Lower lobe of right lung (tissue), 2 donors: ENCODE measurements at regions not wholly inside any gene's neighbourhood (a gene's known extent, or its start where the extent isn't known, plus 50 kb on each side); places are given as distances from the start of the nearest gene placed in this dataset.

ENCODE experiments used
- ATAC-seq, 2 donors: fragments of 200-7000 bp; cut with Tn5 transposase; one replicate each; pipeline ENCODE4 v1.9.1; 2020 to 2022; ENCODE audit warnings: mild to moderate bottlenecking in 2 of 2, moderate library complexity in 2 of 2
- DNase-seq: peaks from one replicate; pipeline ENCODE4 v3.0.0-alpha.2; 2020
- H3K27ac ChIP-seq: fragments of 200-600 bp; one replicate; pipeline ENCODE4 v1.8.0; 2022
- H3K27me3 ChIP-seq: fragments of 200-600 bp; one replicate; pipeline ENCODE4 v1.8.0; 2022; ENCODE audit warnings: low read depth
- H3K36me3 ChIP-seq: fragments of 200-600 bp; one replicate; pipeline ENCODE4 v1.8.0; 2022; ENCODE audit warnings: mild to moderate bottlenecking
- H3K4me1 ChIP-seq: fragments of 200-600 bp; one replicate; pipeline ENCODE4 v1.8.0; 2022
- H3K4me3 ChIP-seq: fragments of 200-600 bp; one replicate; pipeline ENCODE4 v1.8.0; 2022; ENCODE audit warnings: mild to moderate bottlenecking
- H3K9me3 ChIP-seq: fragments of 200-600 bp; one replicate; pipeline ENCODE4 v1.8.0; 2022
- intact Hi-C: fragments of 100-400 bp; cut with DNase I; formaldehyde crosslinking; loops from one replicate; pipeline ENCODE4 v1.11.0; 2022
- TF ChIP-seq, protein P1 (sequence below): fragments of 200-600 bp; IDR thresholded peaks from one replicate; pipeline ENCODE4 v1.8.0; 2022; ENCODE audit warnings: antibody characterized with exemption, mild to moderate bottlenecking
- donor health status: DM: no; HTN: yes; CAD: no; lungs with severe emphysema.

DNA sequence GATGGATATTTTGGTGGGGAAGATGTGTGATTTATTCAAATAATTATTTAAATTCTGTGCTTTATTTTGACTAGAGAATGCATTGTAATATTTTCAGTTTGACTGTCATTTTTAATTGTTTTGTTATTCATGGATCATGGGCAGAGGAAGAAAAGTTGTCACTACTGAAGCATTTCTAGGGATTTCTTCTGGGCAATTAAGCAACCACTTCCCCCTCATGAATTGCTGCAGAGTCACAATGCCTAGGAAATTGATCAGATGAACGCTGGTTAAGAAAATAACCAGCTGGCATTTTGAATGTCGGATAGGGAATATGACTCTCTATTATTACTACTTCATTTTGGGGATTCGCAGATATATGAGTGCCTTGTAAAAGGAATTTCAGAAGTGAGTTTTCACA is 283.3 kb downstream of the IL15 start:
- Histone ChIP-seq H3K9me3 (no peaks in the 10 kb centered on the region), H3K4me1 (no peaks in the 10 kb centered on the region), H3K4me3 (no peak overlapping the region), H3K36me3 (no peaks in the 10 kb centered on the region), H3K27me3 (no peaks in the 10 kb centered on the region), H3K27ac (no peak overlapping the region)
- intact Hi-C loops, result no loop called here
- TF ChIP-seq, protein P1, sequence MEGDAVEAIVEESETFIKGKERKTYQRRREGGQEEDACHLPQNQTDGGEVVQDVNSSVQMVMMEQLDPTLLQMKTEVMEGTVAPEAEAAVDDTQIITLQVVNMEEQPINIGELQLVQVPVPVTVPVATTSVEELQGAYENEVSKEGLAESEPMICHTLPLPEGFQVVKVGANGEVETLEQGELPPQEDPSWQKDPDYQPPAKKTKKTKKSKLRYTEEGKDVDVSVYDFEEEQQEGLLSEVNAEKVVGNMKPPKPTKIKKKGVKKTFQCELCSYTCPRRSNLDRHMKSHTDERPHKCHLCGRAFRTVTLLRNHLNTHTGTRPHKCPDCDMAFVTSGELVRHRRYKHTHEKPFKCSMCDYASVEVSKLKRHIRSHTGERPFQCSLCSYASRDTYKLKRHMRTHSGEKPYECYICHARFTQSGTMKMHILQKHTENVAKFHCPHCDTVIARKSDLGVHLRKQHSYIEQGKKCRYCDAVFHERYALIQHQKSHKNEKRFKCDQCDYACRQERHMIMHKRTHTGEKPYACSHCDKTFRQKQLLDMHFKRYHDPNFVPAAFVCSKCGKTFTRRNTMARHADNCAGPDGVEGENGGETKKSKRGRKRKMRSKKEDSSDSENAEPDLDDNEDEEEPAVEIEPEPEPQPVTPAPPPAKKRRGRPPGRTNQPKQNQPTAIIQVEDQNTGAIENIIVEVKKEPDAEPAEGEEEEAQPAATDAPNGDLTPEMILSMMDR, result no peak
- DNase-seq, result no peak
- ATAC-seq, result no peak

DNA sequence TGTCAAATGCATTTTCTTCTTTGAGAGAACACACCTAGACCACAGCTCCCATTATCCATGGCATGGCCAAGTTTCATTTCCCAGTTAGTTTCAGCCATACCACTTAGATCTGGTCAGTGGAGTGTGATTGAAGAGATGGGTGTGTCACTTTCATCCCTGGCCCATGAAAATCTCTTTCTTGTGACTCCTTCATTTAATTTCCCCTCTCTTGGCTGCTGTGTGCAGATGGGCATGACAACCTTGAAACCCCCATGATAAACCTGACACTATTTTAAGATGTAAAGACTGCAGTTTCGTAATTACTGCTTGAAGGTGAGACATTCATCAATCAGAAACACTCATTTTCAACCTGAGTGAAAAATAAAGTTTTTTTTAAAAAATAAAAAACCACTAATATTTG is 284.9 kb downstream of the IL15 start:
- no peaks in the 10 kb centered on the region for H3K9me3 ChIP-seq
- TF ChIP-seq, protein P1, result no peak
- H3K36me3 ChIP-seq, result no peaks in the 10 kb centered on the region
- no peaks in the 10 kb centered on the region for H3K4me1 ChIP-seq
- no peak overlapping the region for H3K27ac ChIP-seq
- no peak overlapping the region for H3K4me3 ChIP-seq
- ATAC-seq (no peak), DNase-seq (no peak)
- intact Hi-C loops, result no loop called here
- H3K27me3 ChIP-seq, result no peaks in the 10 kb centered on the region

DNA sequence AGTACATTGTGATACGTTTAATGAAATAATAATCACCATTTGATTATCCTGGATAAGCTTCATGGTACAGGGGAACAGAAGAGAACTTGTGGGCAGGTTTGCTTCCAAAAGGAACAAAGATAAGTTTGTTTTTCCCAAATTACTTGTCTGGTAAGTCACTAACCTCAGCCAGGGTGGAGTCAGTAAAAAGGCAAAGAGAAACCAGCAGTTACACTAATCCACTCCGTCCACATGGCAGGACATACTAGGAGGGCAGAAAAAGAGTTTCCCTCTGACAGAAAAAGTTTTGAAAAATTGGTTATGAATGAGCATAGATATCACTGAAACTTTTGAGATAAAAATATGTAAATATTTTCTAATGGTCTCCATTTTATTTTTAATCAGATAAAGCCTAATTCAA is 285.9 kb downstream of the IL15 start:
- DNase-seq, result no peak
- no peaks in the 10 kb centered on the region for H3K27me3 ChIP-seq
- no peaks in the 10 kb centered on the region for H3K9me3 ChIP-seq
- TF ChIP-seq, protein P1, result no peak
- H3K27ac ChIP-seq, result no peak overlapping the region
- H3K4me1 ChIP-seq, result no peaks in the 10 kb centered on the region
- no peak overlapping the region for H3K4me3 ChIP-seq
- H3K36me3 ChIP-seq, result no peaks in the 10 kb centered on the region
- no peak for ATAC-seq
- intact Hi-C loops, result no loop called here

DNA sequence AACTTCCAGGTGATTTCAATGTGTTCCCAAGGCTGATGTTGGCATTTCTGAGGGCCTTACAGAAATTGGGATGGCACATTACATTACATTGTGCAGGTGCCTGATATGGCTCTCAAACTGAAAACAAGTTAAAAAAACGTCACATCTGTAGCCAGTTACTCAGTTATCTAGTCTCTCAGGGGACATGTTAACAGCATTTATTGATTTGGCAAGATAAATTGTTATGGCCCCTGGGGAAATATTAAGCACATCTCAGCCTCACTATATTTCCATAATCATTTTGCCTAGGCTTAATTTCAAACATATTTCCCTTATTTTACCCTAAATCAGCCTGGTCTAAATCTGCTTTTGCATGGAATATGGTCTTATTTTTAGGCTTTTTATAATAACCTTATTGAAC is 290.0 kb downstream of the IL15 start:
- Histone ChIP-seq H3K4me1 (no peaks in the 10 kb centered on the region), H3K27ac (no peak overlapping the region), H3K27me3 (no peaks in the 10 kb centered on the region), H3K9me3 (no peaks in the 10 kb centered on the region), H3K4me3 (no peak overlapping the region), H3K36me3 (no peaks in the 10 kb centered on the region)
- TF ChIP-seq, protein P1, result no peak
- DNase-seq (no peak), ATAC-seq (no peak)
- intact Hi-C loops, result no loop called here

DNA sequence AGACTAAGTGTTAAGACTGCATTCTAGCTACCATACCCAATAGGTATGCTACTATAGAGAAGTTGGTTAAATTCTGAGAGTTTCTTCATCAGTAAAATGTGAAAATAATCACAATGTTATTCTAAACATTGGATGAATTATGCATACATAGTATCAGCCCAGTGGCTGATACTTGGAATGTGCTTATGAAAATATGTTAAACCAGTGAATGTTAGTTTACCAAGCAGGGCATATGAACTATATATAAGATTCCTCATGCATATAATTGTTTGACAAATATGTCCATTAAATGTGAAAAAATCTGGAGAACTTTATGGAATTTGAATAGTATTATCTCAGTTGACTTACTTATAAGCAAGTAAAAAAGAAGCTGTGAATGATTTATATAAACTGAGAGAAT is 296.1 kb downstream of the IL15 start:
- no peaks in the 10 kb centered on the region for H3K4me1 ChIP-seq
- H3K9me3 ChIP-seq, result peaks cover 5% of the 10 kb centered on the region
- intact Hi-C loops, result no loop called here
- no peak overlapping the region for H3K27ac ChIP-seq
- TF ChIP-seq, protein P1, result no peak
- DNase-seq (no peak), ATAC-seq (no peak)
- H3K4me3 ChIP-seq, result no peak overlapping the region
- H3K27me3 ChIP-seq, result no peaks in the 10 kb centered on the region
- H3K36me3 ChIP-seq, result no peaks in the 10 kb centered on the region

DNA sequence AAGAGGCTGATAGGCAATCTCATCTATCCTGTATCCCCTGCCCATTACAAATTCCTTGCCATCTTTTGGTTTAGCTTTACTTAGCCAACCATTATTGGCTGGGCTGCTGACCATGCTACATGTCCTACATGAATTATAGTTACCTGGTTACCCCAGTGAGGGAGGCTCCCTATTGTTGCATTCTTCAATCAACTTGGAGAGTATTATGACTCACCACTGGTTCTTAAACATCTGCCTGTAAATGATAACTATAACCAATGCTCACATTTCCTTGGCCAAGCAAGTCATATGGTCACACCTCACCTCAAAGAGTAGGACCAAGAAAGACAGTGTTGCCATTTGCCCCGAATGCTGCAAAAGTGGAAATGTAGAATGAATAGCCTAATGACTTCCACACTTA is 297.6 kb downstream of the IL15 start:
- no peak for ATAC-seq

More for the DNA sequence above, 297.6 kb downstream of the IL15 start:
- Histone ChIP-seq H3K4me3 (no peak overlapping the region), H3K27me3 (no peaks in the 10 kb centered on the region), H3K27ac (no peak overlapping the region), H3K9me3 (peaks cover 6% of the 10 kb centered on the region), H3K36me3 (no peaks in the 10 kb centered on the region), H3K4me1 (no peaks in the 10 kb centered on the region)
- TF ChIP-seq, protein P1, result no peak
- no peak for DNase-seq
- intact Hi-C loops, result no loop called here
